DMS53 (cell line): ENCODE measurements at regions not wholly inside any gene's neighbourhood (a gene's known extent, or its start where the extent isn't known, plus 50 kb on each side); places are given as distances from the start of the nearest gene placed in this dataset.

Source experiments
- DNase-seq: peaks from one replicate; lab custom pipeline; 2025; lab: John Stamatoyannopoulos, UW

DNA sequence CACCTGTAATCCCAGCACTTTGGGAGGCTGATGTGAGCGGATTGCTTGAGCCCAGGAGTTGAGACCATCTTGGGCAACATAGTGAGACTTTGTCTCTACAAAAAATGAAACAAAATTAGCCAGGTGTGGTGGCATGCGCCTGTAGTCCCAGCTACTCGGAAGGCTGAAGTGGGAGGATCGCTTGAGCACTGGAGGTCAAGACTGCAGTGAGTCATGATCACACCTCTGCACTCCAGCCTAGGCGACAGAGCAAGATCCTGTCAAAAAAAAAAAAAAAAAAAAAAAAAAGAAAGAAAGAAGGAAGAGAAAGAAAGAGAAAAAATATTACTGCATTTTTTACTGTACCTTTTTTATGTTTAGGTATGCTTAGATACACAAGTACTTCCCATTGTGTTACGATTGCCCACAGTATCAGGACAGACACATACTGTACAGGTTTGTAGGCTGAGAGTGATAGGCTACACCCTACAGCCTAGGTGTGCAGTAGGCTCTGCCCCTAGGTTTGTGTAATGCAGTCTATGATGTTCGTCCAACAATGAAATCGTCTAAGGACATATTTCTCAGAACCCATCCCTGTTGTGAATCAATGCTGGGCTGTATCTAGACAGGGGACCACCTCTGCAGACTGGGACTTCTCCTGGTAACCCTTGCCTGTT is 160.4 kb upstream of the PWP1 start:
- DNase-seq: no peak

DNA sequence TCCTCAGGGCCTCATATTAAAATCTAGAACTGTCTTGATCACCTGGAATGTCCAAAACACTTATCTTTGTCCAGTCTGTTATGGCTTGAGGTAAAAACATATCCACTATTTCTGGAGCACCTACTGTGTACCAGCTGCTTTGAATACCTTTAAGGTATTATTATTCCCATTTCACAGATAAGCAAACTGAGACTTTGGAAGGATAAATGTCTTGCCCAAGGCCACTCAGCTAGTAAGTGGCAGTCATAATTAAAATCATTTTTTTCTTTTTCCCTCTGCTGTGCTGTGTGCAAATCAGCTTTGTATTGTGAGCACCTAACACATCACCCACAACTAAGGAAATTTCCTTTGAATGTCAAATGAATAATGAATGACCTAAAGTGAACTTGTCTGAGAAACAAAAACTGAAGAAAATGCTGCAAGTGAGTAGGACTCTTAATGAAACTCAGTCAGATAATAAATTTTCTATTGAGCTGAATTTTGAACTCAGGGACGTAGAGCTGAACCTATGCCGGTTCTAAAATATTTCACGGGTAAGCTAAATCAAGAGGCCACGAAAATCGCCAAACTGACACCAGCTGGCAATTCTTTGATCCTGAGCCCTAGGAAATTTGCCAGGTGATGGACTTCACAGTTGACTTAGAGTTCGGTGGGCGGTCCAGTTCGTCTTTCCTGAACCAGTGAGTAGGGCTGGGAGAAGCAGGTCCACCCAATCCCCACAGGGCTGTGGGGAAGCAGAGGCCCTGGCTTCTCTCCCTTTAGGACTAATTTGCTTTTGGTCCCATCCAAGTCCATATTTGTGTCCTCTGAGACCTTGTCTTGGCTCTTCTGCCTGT is 159.7 kb upstream of the PWP1 start:
- DNase-seq: no peak

GRCh38 chr12:107526555-107527180 is 158.9 kb upstream of the PWP1 start:
- DNase-seq: no peak

DNA sequence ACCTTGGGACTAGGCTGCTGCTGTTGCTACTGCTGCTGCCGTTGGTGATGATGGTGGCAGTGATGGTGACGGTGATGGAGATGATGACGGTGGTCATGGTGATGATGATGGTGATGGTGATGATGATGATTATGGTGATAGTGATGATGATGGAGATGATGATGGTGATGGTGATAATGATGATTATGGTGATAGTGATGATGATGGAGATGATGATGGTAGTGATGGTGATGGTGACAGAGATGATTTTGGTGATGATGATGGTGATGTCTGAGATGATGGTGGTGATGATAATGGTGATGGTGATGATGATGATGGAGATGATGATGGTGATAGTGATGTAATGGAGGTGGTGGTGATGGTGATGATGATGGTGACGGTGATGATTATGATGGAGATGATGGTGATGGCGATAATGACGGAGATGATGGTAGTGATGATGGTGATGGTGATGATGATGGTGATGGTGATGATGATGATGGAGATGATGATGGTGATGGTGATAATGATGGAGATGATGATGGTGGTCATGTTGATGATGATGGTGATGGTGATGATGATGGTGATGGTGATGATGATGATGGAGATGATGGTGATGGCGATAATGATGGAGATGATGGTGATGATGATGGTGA is 156.8 kb upstream of the PWP1 start:
- DNase-seq: no peak

DNA sequence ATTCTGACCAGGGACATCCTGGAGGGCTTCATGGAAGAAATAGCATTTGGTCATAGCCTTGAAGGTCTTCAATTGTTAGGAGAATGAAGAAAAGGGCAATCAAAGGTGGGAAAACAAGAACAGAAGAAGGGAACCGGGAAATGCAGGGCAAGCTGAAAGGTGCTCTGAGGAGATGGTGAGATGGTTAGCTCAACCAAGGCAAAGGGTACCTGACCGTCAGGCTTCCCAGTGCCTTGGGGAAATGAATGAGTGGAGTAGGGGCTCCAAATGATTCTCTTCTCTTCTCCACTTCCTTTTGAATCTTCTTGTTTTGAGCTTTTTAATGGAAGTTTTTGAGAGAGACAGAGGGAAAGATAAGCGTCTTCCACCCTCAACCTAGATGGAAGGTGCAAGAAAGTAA is 155.6 kb upstream of the PWP1 start:
- DNase-seq: no peak

- no peak for DNase-seq
Measured at GRCh38 chr12:107530701-107531100, 154.9 kb upstream of the PWP1 start.

DNA sequence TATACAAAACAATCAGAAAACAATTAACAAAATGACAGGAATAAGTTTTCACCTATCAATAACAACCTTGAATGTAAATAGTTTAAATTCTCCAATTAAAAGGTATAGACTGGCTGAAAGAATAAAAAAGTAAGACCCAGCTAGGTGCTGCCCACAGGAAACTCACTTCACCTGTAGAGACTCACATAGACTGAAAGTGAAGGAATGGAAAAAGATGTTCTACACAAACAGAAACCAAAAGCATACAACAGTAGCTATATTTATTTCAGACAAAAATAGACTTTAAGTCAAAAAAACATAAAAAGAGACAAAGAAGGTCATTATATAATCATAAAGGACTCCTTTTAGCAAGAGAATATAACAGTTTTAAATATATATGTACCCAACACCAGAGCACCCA is 152.4 kb upstream of the PWP1 start:
- no peak for DNase-seq

DNA sequence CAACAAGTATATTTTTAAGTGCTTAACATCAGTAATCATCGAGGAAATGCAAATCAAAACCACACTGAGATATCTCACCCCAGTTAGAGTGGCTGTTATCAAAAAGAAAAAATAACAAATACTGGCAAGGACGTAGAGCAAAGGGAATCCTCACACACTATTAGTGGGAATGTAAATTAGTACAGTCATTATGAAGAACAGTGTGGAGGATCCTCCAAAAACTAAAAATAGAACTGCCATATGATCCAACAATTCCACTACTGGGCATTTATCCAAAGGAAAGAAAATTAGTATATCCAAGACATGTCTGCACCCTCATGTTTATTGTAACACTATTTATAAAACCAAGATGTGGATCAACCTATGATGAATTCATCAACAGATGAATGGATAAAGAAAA is 149.0 kb upstream of the PWP1 start:
- DNase-seq: no peak

DNA sequence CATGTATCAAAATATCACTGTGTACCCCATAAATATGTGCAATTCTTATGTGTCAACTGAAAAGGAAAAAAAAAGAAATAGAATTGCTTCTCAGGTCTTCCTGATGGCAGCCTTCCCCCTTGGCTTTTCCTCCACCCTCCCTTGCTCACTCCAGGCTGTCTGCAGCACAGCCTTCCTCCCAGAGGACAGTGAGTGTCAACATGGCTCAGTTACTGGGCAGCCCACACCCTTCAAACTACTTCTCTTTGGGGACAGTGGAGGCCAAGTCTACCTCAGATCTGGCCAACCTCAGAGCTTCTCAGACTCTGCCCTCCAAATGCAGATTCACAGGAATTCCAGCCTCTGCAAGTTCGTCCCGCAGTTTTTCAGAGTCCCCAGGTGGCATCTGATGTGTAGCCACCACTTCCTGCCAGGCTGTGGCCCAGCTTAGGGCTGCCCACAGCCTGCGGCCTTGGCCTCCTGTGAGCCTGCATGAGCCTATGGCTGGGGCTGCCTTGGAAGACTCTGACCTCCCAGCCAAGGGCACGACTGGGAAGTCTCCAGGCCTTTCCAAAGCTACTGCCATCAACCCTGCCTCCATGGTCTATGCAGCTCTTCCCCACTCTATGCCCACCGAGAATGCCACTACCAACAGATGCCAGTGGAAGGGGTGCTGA is 148.0 kb upstream of the PWP1 start:
- no peak for DNase-seq

GRCh38 chr12:107539196-107539939 is 146.2 kb upstream of the PWP1 start:
- DNase-seq: no peak

- DNase-seq: no peak
Measured at GRCh38 chr12:107541001-107541705, 144.4 kb upstream of the PWP1 start.

DNA sequence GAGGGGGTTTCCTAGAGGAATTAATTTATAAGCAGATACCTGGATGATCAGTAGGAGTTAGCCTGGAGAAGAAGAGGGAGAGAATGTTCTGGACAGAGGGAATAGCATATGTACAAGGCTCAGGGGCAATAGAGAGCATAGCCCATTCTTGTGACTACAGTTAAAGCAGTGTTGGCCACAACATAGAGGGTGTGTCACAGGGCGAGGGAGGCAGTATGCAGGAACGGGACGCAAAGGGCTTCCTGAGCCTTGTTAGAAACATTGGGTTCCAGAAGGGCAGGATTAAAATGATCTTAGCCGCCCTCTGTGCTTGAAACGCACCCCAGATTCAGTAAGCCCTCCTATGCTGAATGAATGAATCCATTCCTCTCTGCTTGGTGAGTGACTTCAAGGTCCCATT is 142.2 kb upstream of the PWP1 start:
- no peak for DNase-seq

GRCh38 chr12:107543841-107544240 is 141.8 kb upstream of the PWP1 start:
- no peak for DNase-seq

DNA sequence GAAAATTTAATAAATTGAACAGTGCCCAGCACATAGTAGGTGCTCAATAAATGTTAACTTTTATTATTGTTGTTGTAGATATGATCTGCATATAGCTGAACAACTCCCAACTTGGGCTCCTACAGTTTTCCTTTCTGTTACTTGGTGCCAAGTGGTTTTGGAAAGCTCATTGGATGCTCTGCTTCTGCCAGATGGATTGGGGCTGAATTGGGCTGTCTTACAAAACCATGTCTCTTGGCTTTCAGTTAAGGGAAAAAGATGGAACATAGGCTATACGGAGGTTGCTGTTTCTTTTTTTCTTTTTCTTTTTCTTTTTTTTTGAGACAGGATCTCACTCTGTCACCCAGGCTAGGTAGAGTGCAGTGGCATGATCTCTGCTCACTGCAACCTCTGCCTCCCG is 140.7 kb upstream of the PWP1 start:
- no peak for DNase-seq

DNA sequence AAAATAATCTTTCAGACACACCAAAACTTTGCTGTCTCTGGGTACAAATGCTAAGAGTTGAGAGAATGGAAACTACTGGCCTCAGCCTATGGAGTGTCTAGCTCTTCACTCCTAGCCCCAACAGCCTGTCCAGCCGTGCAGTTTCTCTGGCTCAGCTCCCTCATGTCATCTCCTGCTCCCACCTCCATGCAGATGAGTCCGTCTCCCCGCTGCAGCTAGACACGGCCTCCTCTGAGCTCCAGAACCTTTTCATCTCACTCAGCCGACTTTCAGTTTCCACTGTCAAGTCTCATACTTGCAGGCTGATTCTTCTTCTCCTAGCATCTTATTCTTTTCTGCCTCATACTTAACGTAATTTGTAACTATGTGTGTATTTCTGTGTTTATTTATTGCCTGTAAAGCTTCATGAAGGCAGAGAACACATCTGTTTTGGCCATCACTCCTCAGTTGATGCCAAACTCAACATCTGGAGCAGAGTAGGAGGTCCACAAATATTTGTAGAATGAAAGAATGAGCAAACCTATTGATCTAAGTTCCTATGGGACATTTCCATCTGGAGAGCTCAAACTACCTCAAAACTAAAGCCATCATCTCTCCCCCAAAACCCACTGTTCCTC is 139.8 kb upstream of the PWP1 start:
- no peak for DNase-seq

- no peak for DNase-seq
Measured at GRCh38 chr12:107547389-107547788, 138.2 kb upstream of the PWP1 start.

GRCh38 chr12:107549651-107550480 is 135.7 kb upstream of the PWP1 start:
- DNase-seq: no peak

DNA sequence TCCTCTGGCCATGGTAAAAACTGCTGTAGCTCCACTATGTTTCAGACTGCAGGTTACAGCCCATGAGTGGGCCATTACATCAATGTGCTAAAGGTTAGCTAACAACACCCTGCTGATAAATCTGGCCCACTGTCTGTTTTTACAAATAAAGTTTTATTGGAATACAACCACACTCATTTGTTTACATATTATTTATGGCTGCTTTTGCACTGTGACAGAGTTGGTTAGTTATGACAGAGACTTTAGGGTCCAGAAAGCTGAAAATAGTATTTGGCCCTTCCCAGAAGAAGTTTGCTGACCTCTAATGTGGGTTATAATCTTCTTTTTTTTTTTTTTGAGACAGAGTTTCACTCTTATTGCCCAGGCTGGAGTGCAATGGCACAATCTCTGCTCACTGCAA is 134.2 kb upstream of the PWP1 start:
- DNase-seq: no peak

DNA sequence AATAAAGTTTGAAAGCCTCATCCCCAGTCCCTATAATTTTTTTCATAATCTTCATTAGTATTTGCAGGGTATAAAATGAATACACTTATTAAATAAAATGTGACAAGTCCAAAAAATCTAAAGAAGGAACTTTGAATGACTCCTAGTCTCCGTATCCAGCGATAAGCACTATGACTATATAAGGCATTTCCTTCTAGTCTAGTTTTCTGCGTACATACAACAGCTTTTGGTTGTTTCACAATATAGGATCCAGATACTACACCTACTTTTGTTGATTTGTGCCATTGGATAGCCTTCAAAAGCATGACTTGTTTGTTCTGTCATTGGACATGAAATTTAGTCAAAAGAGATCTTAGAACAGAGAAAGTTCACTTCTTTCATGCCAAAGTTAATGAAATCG is 133.3 kb upstream of the PWP1 start:
- no peak for DNase-seq
